HepG2 (cell line): ENCODE measurements at regions not wholly inside any gene's neighbourhood (a gene's known extent, or its start where the extent isn't known, plus 50 kb on each side); places are given as distances from the start of the nearest gene placed in this dataset.

Experiments used
- ATAC-seq: fragments of 200-7000 bp; cut with Tn5 transposase; 3 replicates; pipeline ENCODE4 v1.9.1; 2020; ENCODE audit warnings: mild to moderate bottlenecking, moderate library complexity
- BruUV-seq: library from RNA; stranded (reverse); fragments of 400-500 nt; replicated peaks from 2 replicates; lab custom pipeline; 2021; lab: Mats Ljungman, UMichigan
- CTCF ChIA-PET: fragments of 300-600 bp; formaldehyde crosslinking; extraction: SDS; loops from one replicate; lab custom pipeline; 2021; ENCODE audit warnings: low total read pairs, inconsistent platforms, low intra/inter-chr PET ratio; lab: Yijun Ruan, JAX
- POLR2A ChIA-PET: fragments of 350-600 bp; sonication (Branson Sonifier 250); formaldehyde crosslinking; loops from one replicate; lab custom pipeline; 2020; ENCODE audit warnings: antibody characterized with exemption, inconsistent platforms; lab: Yijun Ruan, JAX
- DNase-seq: peaks from one replicate; pipeline ENCODE4 v3.0.0-alpha.2; 2015; ENCODE audit warnings: low spot score
- FAIRE-seq: peaks from 3 replicates; lab custom pipeline; 2011; peaks lifted over from hg19 to GRCh38; lab: Jason Lieb, UNC
- H2AFZ ChIP-seq: one replicate; pipeline ENCODE4 v1.6.1; 2011; ENCODE audit warnings: low read length, inconsistent platforms
- H3K27ac ChIP-seq: fragments of 300-600 bp; 3 replicates; pipeline ENCODE4 v1.8.0; 2011; ENCODE audit warnings: mixed run types, mild to moderate bottlenecking, mixed read lengths, low read length, inconsistent platforms; ENCODE audit not compliant: insufficient read depth; ENCODE audit errors: extremely low read length
- H3K27me3 ChIP-seq, 2 experiments: fragments of 200-600 bp in 1 of 2; 2 replicates in 1 of 2; 3 replicates in 1 of 2; pipeline versions ENCODE4 v1.6.0 to v1.8.0; 2011; ENCODE audit warnings: low read length in 2 of 2, mild to moderate bottlenecking in 2 of 2, moderate library complexity in 2 of 2, inconsistent platforms in 1 of 2; ENCODE audit not compliant: insufficient read depth in 2 of 2, control insufficient read depth in 1 of 2
- H3K36me3 ChIP-seq, 2 experiments: fragments of 200-600 bp in 1 of 2; replicated peaks in 1 of 2; 2 replicates in 1 of 2; 3 replicates in 1 of 2; pipeline versions ENCODE4 v1.5.1 to v1.8.0; 2011; ENCODE audit warnings: low read length in 2 of 2, inconsistent platforms in 1 of 2; ENCODE audit not compliant: insufficient read depth in 2 of 2, control insufficient read depth in 1 of 2
- H3K4me1 ChIP-seq: 2 replicates; pipeline ENCODE4 v1.5.1; 2012; ENCODE audit warnings: low read length, inconsistent platforms; ENCODE audit not compliant: insufficient read depth
- H3K4me2 ChIP-seq: 2 replicates; pipeline ENCODE4 v1.6.0; 2011; ENCODE audit warnings: low read depth, low read length, inconsistent platforms
- H3K4me3 ChIP-seq, 3 experiments: fragments of 200-600 bp in 1 of 3; sonication (generic), shearing (Covaris generic) in 1 of 3; replicated peaks in 1 of 3; 2 replicates each; pipeline ENCODE4 v1.5.1; 2011 to 2016; ENCODE audit warnings: low read length in 3 of 3, inconsistent platforms in 2 of 3, low read depth in 2 of 3, mild to moderate bottlenecking in 2 of 3, control low read depth in 1 of 3, mixed read lengths in 1 of 3; ENCODE audit not compliant: insufficient read depth in 1 of 3
- H3K79me2 ChIP-seq: one replicate; pipeline ENCODE4 v1.6.1; 2011; ENCODE audit warnings: low read length, inconsistent platforms; ENCODE audit not compliant: insufficient read depth
- H3K9ac ChIP-seq: 2 replicates; pipeline ENCODE4 v1.6.0; 2011; ENCODE audit warnings: mild to moderate bottlenecking, low read depth, low read length, inconsistent platforms; ENCODE audit not compliant: insufficient read depth
- H3K9me3 ChIP-seq: 2 replicates; pipeline ENCODE4 v1.5.1; 2012; ENCODE audit warnings: mild to moderate bottlenecking, low read length
- H4K20me1 ChIP-seq: 2 replicates; pipeline ENCODE4 v1.6.0; 2011; ENCODE audit warnings: inconsistent platforms, mild to moderate bottlenecking, low read length, moderate library complexity; ENCODE audit not compliant: insufficient read depth
- FLYWCH1 ChIP-seq: sonication (generic); formaldehyde crosslinking; IDR thresholded peaks from 2 replicates; pipeline ENCODE4 v1.8.1; 2023; ENCODE audit warnings: mild to moderate bottlenecking, missing genetic modification reagents
- HNRNPK ChIP-seq: fragments of 200-400 bp; formaldehyde crosslinking; IDR thresholded peaks from 2 replicates; pipeline ENCODE4 v1.6.1; 2018; ENCODE audit warnings: low read length, low read depth, moderate library complexity, mild to moderate bottlenecking; ENCODE audit not compliant: poor library complexity, severe bottlenecking
- KAT7 ChIP-seq: IDR thresholded peaks from 2 replicates; pipeline ENCODE4 v1.6.1; 2018; ENCODE audit warnings: borderline replicate concordance, missing compliant biosample characterization
- MXD3 ChIP-seq: IDR thresholded peaks from 2 replicates; pipeline ENCODE4 v1.6.1; 2016; ENCODE audit warnings: mild to moderate bottlenecking, missing biosample characterization, missing genetic modification reagents
- SETDB1 ChIP-seq: sonication (generic); formaldehyde crosslinking; IDR thresholded peaks from 2 replicates; pipeline ENCODE4 v1.5.1; 2020; ENCODE audit warnings: missing genetic modification reagents, mild to moderate bottlenecking, borderline replicate concordance
- SIX4 ChIP-seq: sonication (generic); formaldehyde crosslinking; IDR thresholded peaks from 2 replicates; pipeline ENCODE4 v1.4.0; 2020; ENCODE audit warnings: missing genetic modification reagents
- ZEB1 ChIP-seq: IDR thresholded peaks from 2 replicates; pipeline ENCODE4 v1.6.1; 2012; ENCODE audit warnings: mild to moderate bottlenecking, low read depth, inconsistent platforms; ENCODE audit not compliant: insufficient replicate concordance
- ZNF136 ChIP-seq: sonication (generic); formaldehyde crosslinking; IDR thresholded peaks from 2 replicates; pipeline ENCODE4 v1.8.1; 2022; ENCODE audit warnings: low read depth, mild to moderate bottlenecking, moderate library complexity, missing genetic modification reagents
- ZNF788 ChIP-seq: sonication (generic); formaldehyde crosslinking; IDR thresholded peaks from 2 replicates; pipeline ENCODE4 v1.5.0; 2020; ENCODE audit warnings: mild to moderate bottlenecking, missing genetic modification reagents, borderline replicate concordance
- ZNF839 ChIP-seq: sonication (generic); formaldehyde crosslinking; IDR thresholded peaks from 2 replicates; pipeline ENCODE4 v1.4.0; 2020; ENCODE audit warnings: missing genetic modification reagents, mild to moderate bottlenecking, borderline replicate concordance
- ZSCAN29 ChIP-seq: sonication (generic); formaldehyde crosslinking; conservative IDR thresholded peaks from 2 replicates; pipeline ENCODE4 v1.4.0; 2020; ENCODE audit warnings: mild to moderate bottlenecking, missing genetic modification reagents
- WGBS: methylation state at CpG from one replicate; pipeline ENCODE4 v1.1.6; 2017; ENCODE audit warnings: low lambda C conversion rate; 5-methylcytosine and 5-hydroxymethylcytosine counted together
- in situ Hi-C: cut with HindIII; loops from 2 replicates; pipeline ENCODE4 v1.10.0; 2017; ENCODE audit warnings: low pct_unique_long_range_greater_than_20kb; ENCODE audit not compliant: extremely low pct_ligation_motif_present
- intact Hi-C: fragments of 100-400 bp; cut with micrococcal nuclease; formaldehyde crosslinking; loops from one replicate; pipeline ENCODE4 v1.10.0; 2022; ENCODE audit not compliant: unreplicated experiment
- TF ChIP-seq, protein P1 (sequence below): sonication (generic); formaldehyde crosslinking; IDR thresholded peaks from 2 replicates; pipeline ENCODE4 v1.4.0; 2020; ENCODE audit warnings: missing genetic modification reagents, mild to moderate bottlenecking, borderline replicate concordance
- TF ChIP-seq, protein P2 (sequence below): sonication (generic); formaldehyde crosslinking; IDR thresholded peaks from 2 replicates; pipeline ENCODE4 v1.8.1; 2023; ENCODE audit warnings: mild to moderate bottlenecking, missing genetic modification reagents, borderline replicate concordance

DNA sequence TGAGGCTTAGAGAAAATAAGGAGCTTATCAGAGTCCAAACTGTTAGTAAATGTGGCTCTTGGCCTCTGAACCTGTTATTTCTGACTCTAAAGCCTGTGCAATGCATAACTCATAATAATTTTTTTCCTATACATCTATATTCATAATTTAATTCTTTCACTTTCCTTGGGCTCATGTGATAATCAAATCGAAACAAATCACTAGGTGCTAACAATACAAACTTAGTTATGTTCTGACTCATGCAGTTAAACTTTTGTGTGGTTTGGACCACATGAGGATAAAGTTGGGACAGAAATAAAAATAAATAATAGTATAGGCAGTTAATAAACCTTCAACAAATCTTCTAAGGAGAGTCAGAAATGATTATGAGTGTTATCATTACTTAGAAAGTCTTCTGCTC, 1629.0 kb downstream of the OLFM4 start (continued):
- TF ChIP-seq, protein P1, sequence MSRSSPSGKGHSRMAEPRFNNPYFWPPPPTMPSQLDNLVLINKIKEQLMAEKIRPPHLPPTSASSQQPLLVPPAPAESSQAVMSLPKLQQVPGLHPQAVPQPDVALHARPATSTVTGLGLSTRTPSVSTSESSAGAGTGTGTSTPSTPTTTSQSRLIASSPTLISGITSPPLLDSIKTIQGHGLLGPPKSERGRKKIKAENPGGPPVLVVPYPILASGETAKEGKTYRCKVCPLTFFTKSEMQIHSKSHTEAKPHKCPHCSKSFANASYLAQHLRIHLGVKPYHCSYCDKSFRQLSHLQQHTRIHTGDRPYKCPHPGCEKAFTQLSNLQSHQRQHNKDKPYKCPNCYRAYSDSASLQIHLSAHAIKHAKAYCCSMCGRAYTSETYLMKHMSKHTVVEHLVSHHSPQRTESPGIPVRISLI (CRISPR knock-in tag), result no peak
- no peak for TF ChIP-seq ZNF788
- no peak for TF ChIP-seq ZNF839 (CRISPR knock-in tag)
- TF ChIP-seq, protein P2, sequence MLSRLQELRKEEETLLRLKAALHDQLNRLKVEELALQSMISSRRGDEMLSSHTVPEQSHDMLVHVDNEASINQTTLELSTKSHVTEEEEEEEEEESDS (CRISPR knock-in tag), result no peak
- no peak for TF ChIP-seq ZNF136
- no peak for TF ChIP-seq ZEB1
- TF ChIP-seq ZSCAN29 (CRISPR knock-in tag), result no peak
- no peak for TF ChIP-seq KAT7 (CRISPR knock-in tag)
- TF ChIP-seq MXD3 (CRISPR knock-in tag), result no peak

DNA sequence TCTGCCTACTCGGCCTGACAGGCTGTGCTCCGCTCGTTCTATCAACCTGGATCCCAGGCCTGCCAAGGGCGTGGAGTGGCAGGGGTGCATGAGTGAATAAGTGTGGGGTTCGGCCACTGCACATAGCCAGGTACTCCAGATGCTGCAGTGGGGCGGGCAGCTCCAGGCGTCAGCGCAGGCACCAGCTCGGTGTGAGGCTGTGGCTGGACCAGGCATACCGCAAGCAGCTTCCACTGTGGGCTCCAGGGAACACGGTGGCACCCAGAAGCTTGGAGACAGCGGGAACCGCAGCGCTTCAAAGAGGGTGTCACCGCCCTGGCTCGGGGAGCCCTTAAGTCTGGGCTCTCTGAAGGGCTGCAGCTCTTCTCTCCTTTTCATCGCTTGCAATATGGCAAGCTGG, 1630.2 kb downstream of the OLFM4 start:
- in situ Hi-C loops, result no loop called here
- Histone ChIP-seq H3K9me3 (peaks cover 70% of the 10 kb centered on the region), H3K27me3 (no peaks in the 10 kb centered on the region), H3K4me3 (no peak overlapping the region), H2AFZ (no peak overlapping the region), H3K4me2 (no peak overlapping the region), H3K79me2 (no peaks in the 10 kb centered on the region), H4K20me1 (no peaks in the 10 kb centered on the region), H3K36me3 (no peaks in the 10 kb centered on the region), H3K4me1 (no peaks in the 10 kb centered on the region), H3K27ac (no peak overlapping the region), H3K9ac (no peak overlapping the region)
- 50% methylated on average over 14 of the region's 17 CpGs for WGBS
- DNase-seq, result no peak
- TF ChIP-seq SETDB1 (no peak), SIX4 (CRISPR knock-in tag) (no peak), HNRNPK (no peak), FLYWCH1 (CRISPR knock-in tag) (no peak)
- no peak for FAIRE-seq
- BruUV-seq, result no TSS peak
- intact Hi-C loops, result no loop called here
- CTCF ChIA-PET, result no interaction called here
- POLR2A ChIA-PET, result no interaction called here
- no peak for ATAC-seq
